ENCODE measurements at regions not wholly inside any gene's neighbourhood (a gene's known extent, or its start where the extent isn't known, plus 50 kb on each side); places are given as distances from the start of the nearest gene placed in this dataset.

DNA sequence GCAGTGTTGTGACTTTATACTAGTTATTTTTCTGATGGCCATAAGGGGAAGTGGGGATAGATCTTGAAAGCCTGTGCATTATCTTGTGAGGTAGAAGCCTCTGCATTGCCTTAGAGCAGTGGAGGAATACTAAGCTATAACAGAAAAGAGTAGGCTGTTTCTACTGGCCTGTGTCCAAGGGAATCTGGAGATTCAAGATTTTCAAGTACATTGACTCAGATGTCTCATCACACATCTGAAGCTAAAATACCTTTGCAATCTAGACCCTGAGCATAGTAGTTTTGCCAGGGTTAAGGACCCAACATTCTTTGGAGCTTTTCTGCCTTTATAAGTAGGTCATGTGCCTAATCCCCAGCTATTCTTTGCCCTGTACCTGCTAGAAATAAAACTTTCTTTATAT is 272.3 kb downstream of the TENT5A start:
- peak in 4 of 58 donors; percentile 0 to 16 (median 4) for DNase-seq

DNA sequence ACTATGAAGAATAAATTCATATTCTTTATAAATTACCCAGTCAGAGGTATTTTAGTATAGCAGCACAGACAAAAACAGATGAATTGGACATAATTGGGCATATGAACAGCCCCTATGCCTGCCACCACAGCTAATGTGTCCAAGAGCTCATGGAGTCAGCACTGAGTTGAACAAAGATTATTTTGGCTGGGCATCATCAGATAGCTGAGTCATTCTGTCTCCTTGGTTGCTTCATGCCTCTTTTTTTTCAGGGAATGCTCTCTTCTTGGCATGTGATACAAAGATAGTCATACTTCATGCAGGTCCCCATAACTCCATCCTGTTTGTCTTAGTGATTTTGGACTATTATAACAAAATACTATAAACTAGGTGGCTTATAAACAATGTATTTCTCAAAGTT is 275.6 kb downstream of the TENT5A start:
- no peak for DNase-seq

DNA sequence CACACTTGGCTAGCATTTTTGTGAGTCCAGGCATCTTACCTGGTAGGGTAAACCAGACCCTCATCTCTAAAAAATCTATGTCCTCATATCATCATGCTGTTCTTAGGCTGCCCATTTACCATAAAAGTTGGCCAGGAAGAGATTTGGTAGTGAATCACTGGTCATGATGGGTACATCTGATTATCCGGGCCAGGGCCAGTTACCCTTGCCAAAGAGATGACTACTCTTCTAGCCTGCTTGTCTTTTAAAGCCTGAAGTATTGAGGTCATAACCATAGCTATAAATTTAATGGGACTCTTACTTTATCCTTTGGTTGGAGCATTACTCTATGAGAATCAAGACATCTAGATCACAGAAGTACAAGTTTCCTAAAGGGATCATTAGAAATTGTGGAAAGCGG is 276.8 kb downstream of the TENT5A start:
- no peak for DNase-seq

DNA sequence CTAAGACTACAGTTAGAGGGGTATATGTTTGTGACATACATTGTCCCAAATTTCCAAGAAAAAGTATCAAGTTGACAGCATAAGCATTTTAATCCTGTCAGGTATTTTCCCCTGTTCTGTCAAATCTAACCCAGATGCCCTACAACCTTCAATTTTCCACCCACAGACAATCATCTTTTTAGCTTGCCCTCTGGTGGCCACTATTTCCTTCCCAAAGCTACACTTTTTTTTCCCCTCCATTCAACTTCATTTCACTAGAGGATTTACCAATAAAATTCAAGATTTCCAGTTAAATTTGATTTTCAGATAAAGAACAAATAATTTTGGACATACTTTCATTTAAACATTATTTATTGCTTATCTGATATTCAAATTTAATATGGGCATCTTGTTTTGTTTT is 286.6 kb downstream of the TENT5A start:
- no peak for DNase-seq

DNA sequence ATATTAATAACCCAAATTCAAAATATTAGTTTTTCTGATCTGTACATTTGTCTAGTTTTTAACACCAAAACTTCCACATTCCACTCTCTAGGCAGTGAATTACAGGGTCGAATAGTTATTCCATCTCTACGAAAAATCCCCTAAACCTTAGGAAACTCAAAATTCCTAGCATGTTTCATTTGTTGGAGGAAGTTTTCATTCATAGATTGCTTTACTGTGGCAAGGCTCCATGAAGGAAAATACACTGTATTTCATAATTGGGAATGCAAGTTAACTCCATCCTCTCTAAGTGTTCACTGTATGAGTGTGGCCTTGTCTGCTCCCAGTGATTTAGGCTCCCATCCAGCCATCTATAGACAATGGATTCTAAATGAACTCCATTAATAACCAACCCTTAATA is 296.1 kb downstream of the TENT5A start:
- no peak for DNase-seq

DNA sequence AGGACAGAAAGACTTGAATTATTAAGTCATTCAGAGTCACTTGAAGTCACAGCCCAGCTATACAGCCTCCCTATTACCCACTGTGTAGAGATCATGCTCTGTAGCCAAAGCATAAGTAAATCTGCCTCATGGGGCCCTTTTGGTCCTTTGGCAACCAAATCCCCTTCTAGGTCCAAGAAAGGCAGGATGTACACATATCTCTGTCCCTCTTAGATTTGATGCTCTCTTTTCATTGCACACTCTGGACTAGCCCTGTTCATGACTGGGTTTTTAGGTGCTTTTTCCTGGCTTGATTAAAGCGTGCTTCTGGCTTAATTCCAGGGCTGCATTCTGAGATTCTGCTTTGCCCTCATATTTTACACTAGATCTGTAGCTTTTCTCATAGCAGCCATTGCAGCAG is 296.8 kb downstream of the TENT5A start:
- no peak for DNase-seq

DNA sequence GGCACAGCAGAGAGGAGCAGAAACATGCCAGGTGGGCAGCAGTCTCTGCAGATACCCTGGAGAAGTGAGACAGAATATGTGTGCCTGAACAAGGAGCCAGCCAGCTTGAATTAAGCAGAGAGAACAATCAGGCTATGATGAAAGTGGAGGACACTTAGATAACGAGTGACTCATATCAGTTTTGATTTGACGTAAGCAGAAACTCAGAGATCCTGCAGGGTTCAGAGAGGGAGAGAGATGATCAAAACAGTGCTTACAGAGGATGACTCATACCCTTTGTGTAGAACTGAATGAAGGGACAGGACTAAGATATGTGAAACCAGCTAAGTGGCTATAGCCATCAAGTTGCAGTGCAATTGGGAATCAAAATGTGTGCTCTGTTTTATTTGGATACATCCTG is 300.7 kb downstream of the TENT5A start:
- DNase-seq: no peak

DNA sequence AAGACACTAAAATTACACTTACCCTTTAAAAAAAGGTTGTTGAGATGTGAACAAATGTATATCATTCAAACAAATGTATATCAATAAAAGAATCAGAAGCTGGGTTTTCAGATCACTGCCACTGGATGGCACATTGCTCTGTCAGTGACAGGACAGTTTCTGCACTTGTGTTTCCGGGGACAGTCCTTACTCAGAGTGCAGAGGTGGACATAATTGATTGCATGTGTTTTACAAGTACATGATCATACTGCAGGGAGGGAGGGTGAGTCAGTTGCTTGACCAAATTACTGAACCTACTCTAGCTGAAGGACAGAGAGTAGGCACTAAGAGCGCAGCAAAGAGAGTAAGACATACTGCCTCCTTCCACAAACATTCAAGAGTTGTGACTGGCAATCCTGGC is 302.3 kb downstream of the TENT5A start:
- no peak for DNase-seq

DNA sequence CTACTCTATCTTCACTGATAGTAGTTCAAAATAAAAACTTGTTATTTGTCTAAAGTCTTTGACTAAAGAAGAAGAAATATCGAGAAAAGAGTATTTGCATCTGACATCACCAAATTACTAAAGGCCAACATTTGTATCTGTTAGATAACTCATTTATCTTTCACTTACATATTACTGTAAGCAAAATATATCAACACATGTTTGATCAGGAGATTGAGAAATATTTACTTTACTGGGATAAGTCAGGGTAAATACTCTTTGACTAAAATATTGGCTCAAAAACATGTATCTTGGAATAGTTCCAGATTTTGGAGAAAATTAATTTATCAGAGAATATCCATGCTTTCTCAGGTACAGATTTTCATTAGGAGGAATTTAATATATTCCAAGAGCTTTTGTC is 306.0 kb downstream of the TENT5A start:
- DNase-seq: no peak

DNA sequence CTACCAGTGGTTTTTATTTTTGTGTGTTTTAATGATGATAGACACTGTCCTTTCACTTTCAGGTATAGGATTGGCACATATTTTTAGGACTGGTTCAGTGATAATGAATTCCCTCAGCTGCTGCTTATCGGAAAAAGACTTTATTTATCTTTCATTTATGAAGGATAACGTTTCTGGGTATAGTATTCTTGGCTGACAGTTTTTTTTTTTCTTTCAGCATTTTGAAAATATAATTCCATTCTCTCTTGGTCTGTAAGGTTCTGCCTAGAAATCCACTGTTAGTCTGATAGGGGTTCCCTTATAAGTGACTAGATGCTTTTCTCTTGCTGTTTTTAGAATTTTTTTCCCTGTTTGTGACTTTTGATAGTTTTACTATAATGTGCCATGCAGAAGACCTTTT is 313.1 kb downstream of the TENT5A start:
- no peak for DNase-seq

DNA sequence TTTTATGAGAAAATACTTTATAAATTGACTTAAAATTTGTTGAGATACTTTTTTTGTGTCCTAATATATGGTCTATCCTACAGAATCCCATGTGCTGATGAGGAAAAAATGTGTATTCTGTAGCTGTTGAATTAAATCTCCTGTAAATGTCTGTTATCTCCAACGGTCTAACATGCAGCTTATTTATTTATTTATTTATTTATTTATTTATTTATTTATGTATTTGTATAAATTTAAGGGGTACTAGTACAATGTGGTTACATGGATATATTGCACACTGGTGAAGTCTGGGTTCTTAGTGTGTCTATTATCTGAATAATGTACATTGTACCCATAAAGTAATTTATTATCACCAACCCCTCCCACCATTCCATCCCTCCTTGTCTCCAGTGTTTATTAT is 315.5 kb downstream of the TENT5A start:
- DNase-seq: no peak

DNA sequence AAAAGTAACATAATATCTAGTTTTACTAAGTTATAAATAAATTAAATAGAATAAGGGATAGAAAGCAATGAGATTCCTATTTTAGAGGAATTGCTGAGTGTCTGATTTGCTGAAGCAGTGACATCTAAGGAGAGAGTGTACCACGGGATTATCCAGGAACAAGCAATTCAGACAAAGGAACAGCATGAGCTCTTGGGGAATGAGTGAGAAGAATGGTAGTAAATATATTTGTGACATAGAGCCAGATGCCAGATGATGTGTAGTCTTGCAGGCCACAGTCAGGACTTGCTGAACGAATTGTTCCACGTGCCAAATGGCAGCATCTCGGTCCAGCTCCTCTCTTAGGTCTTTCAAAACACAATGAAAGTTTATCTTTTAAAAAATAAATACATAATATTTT is 339.2 kb downstream of the TENT5A start:
- no peak for DNase-seq

DNA sequence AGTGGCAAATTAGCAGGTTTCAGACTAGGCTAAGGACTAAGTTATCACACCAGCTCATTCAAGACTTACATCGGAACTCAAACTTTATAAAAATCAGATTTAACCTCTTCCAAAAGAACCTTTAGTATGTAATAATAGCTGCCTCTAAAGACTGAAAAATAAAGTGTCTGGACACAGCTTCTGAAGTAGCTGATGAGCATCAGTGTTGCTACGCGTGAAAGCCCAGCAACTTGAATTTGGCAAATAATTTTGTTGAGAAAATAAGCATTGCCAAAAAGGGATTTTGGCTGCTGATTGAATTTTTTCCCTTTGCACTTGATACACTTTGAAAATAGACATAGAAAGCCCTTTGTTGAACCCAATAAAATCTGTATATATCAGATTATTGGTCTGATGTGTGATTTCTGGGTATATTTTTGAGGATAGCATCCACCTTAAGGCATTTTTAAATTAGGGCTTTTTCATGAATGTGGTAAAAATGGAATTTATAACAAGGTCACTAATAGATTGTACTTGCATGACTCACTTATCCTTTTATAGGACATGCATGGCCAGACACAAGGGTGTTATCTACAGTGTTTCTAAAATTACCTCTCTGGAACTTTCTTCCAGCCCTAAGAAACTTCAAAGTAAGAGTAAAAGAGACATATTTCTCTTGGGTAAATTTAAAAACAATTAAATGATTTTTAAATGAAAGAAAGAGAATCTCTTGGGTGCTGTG is 350.4 kb downstream of the TENT5A start:
- no peak for DNase-seq

DNA sequence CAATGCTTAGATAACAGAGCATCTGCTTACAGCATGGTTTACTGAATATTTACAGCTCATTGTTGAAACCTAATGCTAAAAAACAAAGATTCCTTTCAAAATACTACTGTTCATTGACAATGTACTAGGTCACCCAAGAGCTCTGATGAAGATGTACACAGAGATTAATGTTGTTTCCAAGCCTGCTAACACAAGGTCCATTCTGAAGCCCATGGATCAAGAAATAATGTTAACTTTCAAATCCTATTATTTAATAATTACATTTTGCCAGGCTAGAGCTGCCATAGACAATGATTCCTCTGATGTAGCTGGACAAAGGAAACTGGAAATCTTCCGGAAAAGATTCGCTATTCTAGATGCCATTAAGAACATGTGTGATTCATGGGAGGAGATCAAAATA is 355.6 kb downstream of the TENT5A start:
- no peak for DNase-seq

DNA sequence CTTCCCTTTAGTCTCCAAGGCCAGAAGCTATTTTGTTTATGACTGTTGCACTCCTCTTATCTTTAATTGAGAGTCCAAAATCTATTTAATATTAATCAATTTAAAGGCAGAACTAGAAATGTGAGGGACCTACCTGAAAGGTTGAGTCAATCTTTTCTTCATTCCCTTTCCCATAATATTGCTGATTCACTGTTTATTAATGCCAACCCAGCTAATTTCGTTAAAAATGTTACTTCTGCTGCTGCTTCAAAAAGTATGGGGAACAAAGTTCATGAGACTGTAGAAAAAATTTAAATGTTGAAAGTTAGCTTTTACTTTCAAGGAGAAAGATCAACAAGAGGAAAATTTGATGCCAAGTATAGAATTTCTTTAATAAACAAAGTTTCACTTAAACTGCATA is 365.3 kb downstream of the TENT5A start:
- DNase-seq: no peak

DNA sequence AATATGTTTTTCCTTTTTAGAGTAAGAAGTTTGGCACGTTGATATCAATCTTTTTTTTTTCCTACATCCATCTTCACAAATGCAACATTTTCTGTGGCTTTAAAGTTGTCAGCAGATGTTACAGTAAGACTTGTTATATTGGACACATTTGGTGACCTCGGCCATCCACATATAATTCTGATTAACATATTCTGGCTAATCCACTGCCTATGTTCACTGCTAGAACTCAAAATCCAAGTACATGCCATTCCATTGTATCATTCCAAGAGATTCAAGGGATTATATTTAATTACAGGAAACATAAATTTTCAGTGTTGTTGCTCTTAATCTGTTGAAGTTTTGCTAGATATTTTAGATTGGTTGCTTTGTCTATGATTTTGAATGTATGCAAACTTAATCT is 367.6 kb downstream of the TENT5A start:
- DNase-seq: no peak

DNA sequence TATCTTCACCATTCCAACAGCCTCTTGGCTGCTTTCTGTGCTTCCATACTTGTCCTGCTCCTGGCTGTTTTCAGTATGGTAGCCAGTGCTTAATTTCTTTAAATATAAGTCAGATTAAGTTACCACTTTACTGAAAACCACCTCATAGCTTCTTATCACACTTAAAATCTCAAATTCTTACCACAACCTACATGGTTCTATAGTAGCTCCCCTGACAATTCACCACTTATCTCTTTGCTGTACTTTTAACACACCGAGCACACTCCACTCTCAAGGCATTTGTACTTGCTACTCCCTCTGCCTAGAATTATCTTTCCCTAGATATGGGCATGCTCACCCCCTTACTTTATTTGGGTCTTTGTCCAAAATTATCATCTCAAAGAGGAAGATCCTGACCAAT is 369.0 kb downstream of the TENT5A start:
- DNase-seq: no peak

DNA sequence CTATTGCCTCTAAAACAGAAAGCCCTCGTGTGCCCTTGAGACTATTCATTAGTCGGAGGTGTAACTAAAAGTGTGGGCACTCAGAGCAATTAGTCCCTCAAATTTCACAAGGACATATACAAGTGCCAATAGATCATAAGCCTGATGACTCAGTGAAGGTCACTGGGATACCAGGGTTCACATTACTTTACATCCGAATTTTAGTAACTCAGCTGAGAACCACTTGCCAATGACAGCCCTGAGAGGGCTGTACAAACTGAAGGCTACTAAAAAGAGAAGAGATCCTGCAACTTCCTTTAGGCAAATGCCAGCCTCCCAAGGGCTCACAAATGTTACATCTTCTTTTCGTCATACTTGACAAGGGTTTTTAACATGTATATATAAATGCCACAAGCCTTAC is 369.6 kb downstream of the TENT5A start:
- no peak for DNase-seq

DNA sequence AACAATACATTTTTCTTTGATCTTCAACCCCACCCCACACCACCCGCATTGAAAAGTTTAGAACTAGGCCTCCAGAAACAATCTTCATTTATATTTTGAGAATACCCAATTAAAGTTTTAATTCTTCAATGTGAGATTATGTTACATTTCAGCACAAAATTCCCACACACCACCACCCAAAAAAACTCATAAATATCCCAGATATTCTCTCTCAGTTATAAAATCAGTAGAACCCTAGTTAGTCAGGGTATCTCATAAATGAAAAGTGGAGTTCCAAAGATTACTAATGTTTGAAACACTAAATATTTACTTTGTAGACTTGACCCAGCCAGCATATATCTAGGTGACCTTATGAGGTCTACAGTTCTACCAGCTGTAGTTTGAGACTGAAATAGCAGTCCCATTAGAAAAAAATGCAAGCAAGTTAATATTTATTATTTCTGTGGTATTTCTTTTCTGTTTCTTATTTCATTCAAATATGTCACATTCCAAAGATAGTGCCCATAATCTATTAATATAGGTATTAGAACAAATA is 371.0 kb downstream of the TENT5A start:
- DNase-seq: no peak

DNA sequence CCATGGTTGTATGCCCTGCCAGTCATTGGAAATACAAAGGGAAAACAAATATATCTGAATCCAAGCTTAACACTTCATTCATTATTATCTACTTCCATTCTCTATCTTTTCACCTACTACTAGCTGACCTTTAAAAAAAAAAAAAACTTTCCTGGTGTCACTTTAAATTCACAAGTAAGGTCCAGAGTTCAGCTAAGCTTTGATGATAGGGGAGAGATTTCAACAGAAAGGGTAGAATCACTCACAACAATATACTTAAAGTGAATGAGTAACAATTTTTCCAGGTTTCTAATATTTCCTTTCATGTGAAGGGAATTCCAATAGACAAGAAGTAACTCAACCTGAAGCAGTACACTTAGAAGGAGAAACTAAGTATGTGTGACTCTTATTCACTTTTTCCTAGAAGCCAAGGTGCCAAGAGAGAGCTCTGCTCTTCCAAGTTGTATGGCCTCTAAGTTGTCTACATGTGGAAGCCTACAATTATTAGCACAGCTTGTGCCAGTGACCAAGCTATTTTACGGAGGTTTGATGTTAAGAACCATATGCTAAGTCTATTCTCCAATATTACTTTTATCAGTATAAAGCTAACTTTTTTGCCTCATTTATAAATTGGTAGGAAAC is 371.7 kb downstream of the TENT5A start:
- no peak for DNase-seq

DNA sequence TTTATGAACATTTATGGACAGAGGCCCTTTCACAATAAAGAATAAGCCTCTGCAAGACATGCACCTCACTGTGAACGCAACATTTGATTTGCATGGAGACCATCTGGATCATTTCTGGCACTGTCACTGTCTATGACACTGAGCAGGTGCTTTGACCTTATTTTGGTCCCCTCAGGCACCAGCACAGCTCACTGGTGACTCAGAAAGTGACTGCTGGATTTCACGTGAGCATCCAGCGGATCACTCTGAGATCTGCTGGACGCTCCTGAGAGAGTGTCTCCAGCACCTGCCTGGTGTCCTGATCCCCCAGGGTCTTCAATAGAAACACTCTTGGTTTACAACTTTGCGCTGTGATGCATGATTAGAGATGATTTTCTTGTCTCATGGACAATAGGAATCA is 375.7 kb downstream of the TENT5A start:
- DNase-seq: no peak

DNA sequence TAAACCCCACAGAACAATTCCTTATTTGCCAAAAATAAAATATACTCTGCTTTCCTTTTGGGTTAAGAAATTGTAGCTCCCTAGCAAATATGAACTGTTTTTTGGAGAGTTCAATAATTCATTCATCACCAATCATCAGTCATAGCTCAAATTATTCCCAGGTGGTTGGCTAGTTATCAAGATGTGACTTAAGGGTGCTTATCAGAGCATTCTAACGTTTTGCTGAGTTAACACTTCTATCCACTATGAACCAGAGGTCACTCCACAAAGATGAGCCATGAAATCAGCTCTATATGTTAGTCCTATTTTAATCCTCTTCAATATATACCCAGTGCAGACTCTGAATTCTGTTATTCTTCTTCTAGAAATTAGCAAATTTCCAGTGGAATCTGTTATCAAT is 379.1 kb downstream of the TENT5A start:
- no peak for DNase-seq

DNA sequence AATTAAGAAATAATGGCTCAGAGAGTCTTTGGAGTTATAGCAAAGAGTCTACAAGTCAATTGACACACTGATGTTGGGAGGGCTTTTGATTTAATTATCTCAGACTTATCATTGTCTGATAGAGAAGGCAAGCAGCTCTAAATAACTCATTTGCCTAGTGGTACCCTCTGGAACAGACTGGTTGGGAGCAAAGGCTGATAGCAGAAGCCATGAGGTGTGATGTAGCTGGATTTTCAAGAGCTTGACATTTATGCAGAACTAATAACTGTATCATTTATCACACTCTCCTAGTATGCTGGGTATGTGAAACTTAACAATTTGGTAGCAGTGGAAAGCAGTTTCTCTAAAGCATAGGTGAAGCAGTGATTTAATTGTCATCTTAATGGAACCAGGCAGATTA is 380.6 kb downstream of the TENT5A start:
- DNase-seq: no peak

Measured in anterior cingulate cortex (tissue), 58 donors.